Fibroblast of mammary gland (primary cell): ENCODE measurements at regions not wholly inside any gene's neighbourhood (a gene's known extent, or its start where the extent isn't known, plus 50 kb on each side); places are given as distances from the start of the nearest gene placed in this dataset.

ENCODE experiments used
- DNase-seq: peaks from one replicate; pipeline ENCODE4 v3.0.0-alpha.2; 2010; ENCODE audit warnings: low read depth
- H3K4me3 ChIP-seq: 2 replicates; pipeline ENCODE4 v1.5.1; 2011; ENCODE audit warnings: low read depth, mild to moderate bottlenecking, low read length, moderate library complexity; ENCODE audit not compliant: control insufficient read depth
- CTCF ChIP-seq: conservative IDR thresholded peaks from 2 replicates; pipeline ENCODE4 v1.5.1; 2011; ENCODE audit warnings: low read depth, low read length, inconsistent platforms; ENCODE audit not compliant: control insufficient read depth, insufficient read depth

GRCh38 chr2:220053919-220054318 lies 426.5 kb downstream of the SLC4A3 start:
- no peak overlapping the region for H3K4me3 ChIP-seq
- peak; percentile 58 for DNase-seq
- peak; percentile 50 for TF ChIP-seq CTCF

- DNase-seq: no peak
- TF ChIP-seq CTCF: no peak
- H3K4me3 ChIP-seq: no peak overlapping the region
These were observed 430.0 kb downstream of the SLC4A3 start for GRCh38 chr2:220057391-220057790.

GRCh38 chr2:220057916-220058315 lies 430.5 kb downstream of the SLC4A3 start:
- TF ChIP-seq CTCF: no peak
- no peak overlapping the region for H3K4me3 ChIP-seq
- no peak for DNase-seq

- DNase-seq: no peak
- TF ChIP-seq CTCF: no peak
- H3K4me3 ChIP-seq: no peak overlapping the region
These were observed 436.9 kb downstream of the SLC4A3 start for GRCh38 chr2:220064111-220065030.

GRCh38 chr2:220065581-220065980 lies 438.2 kb downstream of the SLC4A3 start:
- DNase-seq: peak; percentile 44
- no peak overlapping the region for H3K4me3 ChIP-seq
- no peak for TF ChIP-seq CTCF

GRCh38 chr2:220068846-220069245 lies 441.4 kb downstream of the SLC4A3 start:
- H3K4me3 ChIP-seq: no peak overlapping the region
- peak; percentile 30 for DNase-seq
- TF ChIP-seq CTCF: no peak

- TF ChIP-seq CTCF: no peak
- no peak overlapping the region for H3K4me3 ChIP-seq
- no peak for DNase-seq
These were observed 442.9 kb downstream of the SLC4A3 start for GRCh38 chr2:220070349-220070748.
